ENCODE measurements at regions not wholly inside any gene's neighbourhood (a gene's known extent, or its start where the extent isn't known, plus 50 kb on each side); places are given as distances from the start of the nearest gene placed in this dataset.

GRCh38 chr4:130124066-130124465 is 1028.1 kb downstream of the C4orf33 start:
- DNase-seq (no peak), FAIRE-seq (no peak), ATAC-seq (no peak)
- Histone ChIP-seq H3K27me3 (no peaks in the 10 kb centered on the region), H3K4me3 (no peak overlapping the region), H3K4me1 (no peaks in the 10 kb centered on the region), H3K27ac (no peak overlapping the region), H3K36me3 (no peaks in the 10 kb centered on the region), H3K9me3 (no peaks in the 10 kb centered on the region)
- WGBS, 2 donors, result 70 to 76% methylated on average over 4 of the region's 4 CpGs
- intact Hi-C loops (cut with DNase I), result no loop called here
- no peak for TF ChIP-seq CTCF (IDR thresholded peaks at IDR 0.05)

- no peak overlapping the region for H3K27ac ChIP-seq
- H3K36me3 ChIP-seq, result no peaks in the 10 kb centered on the region
- no peak for DNase-seq
These were observed 1029.5 kb downstream of the C4orf33 start for GRCh38 chr4:130125467-130125866.

GRCh38 chr4:130127297-130127696 is 1031.3 kb downstream of the C4orf33 start:
- no peak for FAIRE-seq
- no peaks in the 10 kb centered on the region for H3K27me3 ChIP-seq
- no peak for TF ChIP-seq CTCF (IDR thresholded peaks at IDR 0.05)
- intact Hi-C loops (cut with DNase I), result no loop called here
- ATAC-seq, result no peak
- H3K9me3 ChIP-seq, result no peaks in the 10 kb centered on the region
- no peaks in the 10 kb centered on the region for H3K36me3 ChIP-seq
- H3K4me1 ChIP-seq, result no peaks in the 10 kb centered on the region
- no peak overlapping the region for H3K27ac ChIP-seq
- no peak for DNase-seq
- no peak overlapping the region for H3K4me3 ChIP-seq

More at GRCh38 chr4:130125467-130125866, 1029.5 kb downstream of the C4orf33 start:
- intact Hi-C loops (cut with DNase I), result no loop called here
- H3K4me3 ChIP-seq, result no peak overlapping the region
- WGBS, 2 donors, result 66 to 75% methylated on average over 5 of the region's 5 CpGs
- no peaks in the 10 kb centered on the region for H3K9me3 ChIP-seq
- ATAC-seq (peak in 1 of 4 donors; percentile 53), FAIRE-seq (no peak)
- H3K4me1 ChIP-seq, result no peaks in the 10 kb centered on the region
- H3K27me3 ChIP-seq, result no peaks in the 10 kb centered on the region
- no peak for TF ChIP-seq CTCF (IDR thresholded peaks at IDR 0.05)

GRCh38 chr4:130131536-130131935 is 1035.6 kb downstream of the C4orf33 start:
- FAIRE-seq, result no peak
- Histone ChIP-seq H3K4me3 (no peak overlapping the region), H3K4me1 (no peaks in the 10 kb centered on the region), H3K27ac (no peak overlapping the region), H3K36me3 (no peaks in the 10 kb centered on the region), H3K9me3 (no peaks in the 10 kb centered on the region), H3K27me3 (no peaks in the 10 kb centered on the region)
- no peak for DNase-seq
- ATAC-seq, result no peak
- WGBS, 2 donors, result 95 to 96% methylated on average over 3 of the region's 3 CpGs
- TF ChIP-seq CTCF (IDR thresholded peaks at IDR 0.05), result no peak
- intact Hi-C loops (cut with DNase I), result no loop called here

DNA sequence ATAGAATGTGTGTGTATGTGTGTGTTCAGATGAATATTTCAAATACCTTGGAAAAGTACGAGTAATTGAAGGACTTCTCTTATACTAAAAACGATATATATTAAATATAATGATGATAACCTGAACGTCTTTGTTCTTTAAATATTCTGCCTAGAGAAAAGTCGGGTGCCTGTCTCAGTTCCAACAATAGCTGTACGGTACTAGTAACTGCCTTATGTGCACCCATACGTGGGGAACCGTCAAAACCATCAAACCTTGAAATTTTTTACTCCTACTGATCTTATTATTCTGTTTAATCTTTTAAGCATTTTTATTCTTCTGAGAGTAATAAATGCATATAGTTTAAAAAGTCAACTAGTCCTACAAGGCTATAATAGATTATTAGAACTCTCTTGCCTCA is 1045.7 kb downstream of the C4orf33 start:
- Histone ChIP-seq H3K9me3 (no peaks in the 10 kb centered on the region), H3K4me1 (no peaks in the 10 kb centered on the region), H3K36me3 (no peaks in the 10 kb centered on the region), H3K27me3 (no peaks in the 10 kb centered on the region), H3K27ac (no peak overlapping the region), H3K4me3 (no peak overlapping the region)
- WGBS, 2 donors, result 64 to 80% methylated on average over 7 of the region's 7 CpGs
- intact Hi-C loops (cut with DNase I), result no loop called here
- FAIRE-seq (no peak), ATAC-seq (no peak), DNase-seq (no peak)
- TF ChIP-seq CTCF (IDR thresholded peaks at IDR 0.05), result no peak

Measured in pancreas (tissue), 10 donors.